Prostate gland (tissue), 2 donors: ENCODE measurements at regions not wholly inside any gene's neighbourhood (a gene's known extent, or its start where the extent isn't known, plus 50 kb on each side); places are given as distances from the start of the nearest gene placed in this dataset.

ENCODE experiments used
- DNase-seq: peaks from one replicate; pipeline ENCODE4 v3.0.0-alpha.2; 2019; ENCODE audit warnings: low spot score
- H3K27ac ChIP-seq, 2 donors: fragments of 200-600 bp; sonication (generic); 2 replicates each; pipeline ENCODE4 v1.5.1; 2017 to 2019
- H3K27me3 ChIP-seq: fragments of 200-600 bp; sonication (generic); replicated peaks from 2 replicates; pipeline ENCODE4 v1.5.1; 2019; ENCODE audit not compliant: insufficient read depth
- H3K36me3 ChIP-seq, 2 donors: fragments of 200-600 bp; sonication (generic); 1 replicate in 1 of 2; 2 replicates in 1 of 2; pipeline versions ENCODE4 v1.5.1 to v1.8.1; 2017 to 2019
- H3K4me1 ChIP-seq: fragments of 200-600 bp; sonication (generic); replicated peaks from 2 replicates; pipeline ENCODE4 v1.5.1; 2019
- H3K4me3 ChIP-seq, 2 donors: fragments of 200-600 bp; sonication (generic); 2 replicates each; pipeline ENCODE4 v1.5.1; 2017 to 2019
- H3K9me3 ChIP-seq: fragments of 200-600 bp; sonication (generic); 2 replicates; pipeline ENCODE4 v1.5.1; 2017
- CTCF ChIP-seq, 4 experiments: fragments of 200-600 bp in 2 of 4; fragments of 450-650 bp in 2 of 4; sonication (generic) in 2 of 4; IDR thresholded peaks; 1 replicate in 3 of 4; 2 replicates in 1 of 4; pipeline ENCODE4 v1.5.1; 2016 to 2019; ENCODE audit warnings: antibody characterized with exemption in 4 of 4, mild to moderate bottlenecking in 2 of 4, moderate library complexity in 2 of 4
- POLR2A ChIP-seq: fragments of 450-650 bp; IDR thresholded peaks from one replicate; pipeline ENCODE4 v1.6.1; 2016; ENCODE audit warnings: antibody characterized with exemption, mild to moderate bottlenecking
- POLR2AphosphoS5 ChIP-seq: sonication (generic); formaldehyde crosslinking; IDR thresholded peaks from one replicate; pipeline ENCODE4 v1.6.1; 2017; ENCODE audit warnings: antibody characterized with exemption
- WGBS: methylation state at CpG from one replicate; pipeline ENCODE4 v1.1.5; 2018; 5-methylcytosine and 5-hydroxymethylcytosine counted together
- intact Hi-C: fragments of 100-400 bp; cut with DNase I; formaldehyde crosslinking; loops from one replicate; pipeline ENCODE4 v1.14.2; 2022

DNA sequence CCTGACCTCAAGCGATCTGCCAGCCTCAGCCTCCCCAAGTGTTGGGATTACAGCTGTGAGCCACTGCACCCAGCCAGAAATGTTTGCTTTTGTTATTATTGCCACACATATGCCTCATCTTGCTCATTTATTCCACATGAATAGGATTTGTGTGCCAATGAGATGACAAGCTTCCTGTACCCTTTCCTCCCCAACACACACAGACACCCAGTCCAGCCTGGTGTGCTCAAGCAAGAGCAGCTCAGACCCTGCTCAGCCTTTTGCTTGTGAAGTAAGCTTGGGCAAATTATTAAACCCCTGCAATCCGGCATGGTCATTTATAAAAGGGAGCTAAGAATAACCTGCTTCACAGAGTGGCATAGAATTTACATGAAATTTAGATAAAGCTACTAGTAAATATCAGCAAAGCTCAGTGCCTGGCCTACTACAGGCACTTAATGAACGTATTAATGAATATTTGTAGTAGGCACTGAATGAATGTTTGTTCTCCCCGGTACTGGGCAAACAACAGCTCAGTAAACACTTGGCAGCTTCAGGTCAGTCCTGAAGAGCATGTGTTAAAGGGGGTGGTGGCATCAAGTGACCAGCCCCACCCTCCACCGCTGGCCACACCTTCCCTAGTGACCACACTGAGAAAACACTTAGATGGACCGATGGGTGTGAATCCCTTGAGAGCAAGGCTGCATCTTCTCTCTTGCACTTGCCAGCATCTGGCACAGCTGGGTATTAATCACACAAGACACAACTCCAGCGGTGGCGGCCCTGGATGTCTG lies 280.2 kb downstream of the SRBD1 start:
- Histone ChIP-seq H3K9me3 (no peaks in the 10 kb centered on the region), H3K36me3 (no peaks in the 10 kb centered on the region), H3K27ac (no peak overlapping the region), H3K4me3 (no peak overlapping the region), H3K4me1 (peaks cover 5% of the 10 kb centered on the region), H3K27me3 (no peaks in the 10 kb centered on the region)
- TF ChIP-seq POLR2A (no peak), POLR2AphosphoS5 (peak; percentile 14)
- intact Hi-C loops = no loop called here
- WGBS = 53% methylated on average over 8 of the region's 8 CpGs
- peak; percentile 10 for DNase-seq

- intact Hi-C loops = no loop called here
- TF ChIP-seq POLR2A (no peak), CTCF (IDR thresholded peaks at IDR 0.05) (no peak), POLR2AphosphoS5 (no peak)
- 96% methylated on average over 5 of the region's 5 CpGs for WGBS
- no peak for DNase-seq
- no peaks in the 10 kb centered on the region for H3K27me3 ChIP-seq
- H3K4me3 ChIP-seq = no peak overlapping the region
- H3K9me3 ChIP-seq = no peaks in the 10 kb centered on the region
- no peak overlapping the region for H3K27ac ChIP-seq
- H3K4me1 ChIP-seq = peaks cover 5% of the 10 kb centered on the region
- H3K36me3 ChIP-seq = no peaks in the 10 kb centered on the region
These were observed 281.0 kb downstream of the SRBD1 start for GRCh38 chr2:45330108-45330507.

DNA sequence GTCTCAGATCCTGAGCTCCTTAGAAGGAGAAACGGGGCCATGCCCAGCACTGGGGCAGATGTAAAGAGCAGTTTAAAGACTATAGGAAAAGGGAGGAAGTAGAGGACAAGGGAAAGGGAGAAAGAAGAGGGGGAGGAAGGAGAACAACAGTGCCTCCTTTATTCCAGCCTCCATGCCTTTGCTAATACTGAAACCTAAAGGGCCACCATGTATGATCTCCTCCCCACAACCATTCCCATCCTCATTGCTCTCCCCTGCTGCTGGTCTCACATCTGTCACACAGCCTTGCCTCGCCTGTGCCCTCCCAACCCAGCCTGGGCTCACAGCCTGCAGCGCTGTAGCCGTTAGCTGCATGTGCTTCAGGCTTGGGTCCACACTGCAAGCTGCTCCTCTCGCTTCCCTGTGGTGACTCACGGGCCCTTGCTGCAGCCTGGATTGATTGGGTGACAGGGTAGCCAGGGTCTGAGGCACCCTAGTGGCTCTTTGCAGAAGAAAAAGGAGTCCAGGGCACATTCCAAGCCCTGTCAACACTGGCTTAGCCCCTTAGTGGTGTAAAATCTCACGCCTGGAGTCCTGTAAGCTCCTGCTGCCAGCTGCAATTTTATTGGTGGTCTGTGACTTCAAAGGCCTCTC lies 281.9 kb downstream of the SRBD1 start:
- Histone ChIP-seq H3K4me1 (peaks cover 5% of the 10 kb centered on the region), H3K36me3 (no peaks in the 10 kb centered on the region), H3K4me3 (no peak overlapping the region), H3K27ac (no peak overlapping the region), H3K9me3 (no peaks in the 10 kb centered on the region), H3K27me3 (no peaks in the 10 kb centered on the region)
- 73% methylated on average over 7 of the region's 7 CpGs for WGBS
- no peak for DNase-seq
- TF ChIP-seq POLR2AphosphoS5 (no peak), CTCF (IDR thresholded peaks at IDR 0.05) (no peak), POLR2A (no peak)
- intact Hi-C loops = no loop called here

- intact Hi-C loops = no loop called here
- TF ChIP-seq CTCF (IDR thresholded peaks at IDR 0.05) (no peak), POLR2AphosphoS5 (no peak), POLR2A (no peak)
- WGBS = 95% methylated on average over 3 of the region's 3 CpGs
These were observed 282.7 kb downstream of the SRBD1 start for GRCh38 chr2:45328264-45328870.

DNA sequence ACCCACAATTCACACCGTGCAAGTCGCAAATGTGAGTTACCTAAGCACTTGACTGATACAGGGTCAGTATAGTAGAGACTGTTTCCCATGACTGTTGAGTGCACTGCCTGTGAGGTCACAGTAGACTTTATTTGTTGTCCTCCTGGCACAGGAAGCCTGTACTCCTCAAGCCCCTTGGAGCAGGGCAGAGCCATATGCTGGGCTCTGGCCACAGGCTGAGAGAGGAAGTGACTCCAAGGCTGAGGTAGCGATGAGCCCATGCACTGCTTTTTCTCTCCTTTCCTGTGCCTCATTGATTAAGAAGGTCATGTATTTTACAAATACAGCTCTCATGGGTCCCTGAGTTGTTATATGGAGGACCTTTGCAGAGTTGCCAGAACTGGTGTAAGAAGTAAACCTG lies 287.7 kb downstream of the SRBD1 start:
- intact Hi-C loops = no loop called here
- 85% methylated on average over 2 of the region's 3 CpGs for WGBS
- no peak for TF ChIP-seq POLR2AphosphoS5
- no peak for TF ChIP-seq CTCF (IDR thresholded peaks at IDR 0.05)
- no peak for TF ChIP-seq POLR2A
- Histone ChIP-seq H3K4me1 (no peaks in the 10 kb centered on the region), H3K27me3 (no peaks in the 10 kb centered on the region), H3K27ac (no peak overlapping the region), H3K4me3 (no peak overlapping the region), H3K36me3 (no peaks in the 10 kb centered on the region), H3K9me3 (no peaks in the 10 kb centered on the region)
- DNase-seq = no peak

More at GRCh38 chr2:45328264-45328870, 282.7 kb downstream of the SRBD1 start:
- no peaks in the 10 kb centered on the region for H3K9me3 ChIP-seq
- no peak overlapping the region for H3K27ac ChIP-seq
- H3K27me3 ChIP-seq = no peaks in the 10 kb centered on the region
- H3K36me3 ChIP-seq = no peaks in the 10 kb centered on the region
- H3K4me1 ChIP-seq = peaks cover 5% of the 10 kb centered on the region
- DNase-seq = no peak
- H3K4me3 ChIP-seq = no peak overlapping the region
